Neural cell (in vitro differentiated cells): ENCODE measurements at regions not wholly inside any gene's neighbourhood (a gene's known extent, or its start where the extent isn't known, plus 50 kb on each side); places are given as distances from the start of the nearest gene placed in this dataset.

Source experiments
- H2AFZ ChIP-seq: fragments of 200-600, 300-800 bp; sonication (generic), shearing (Covaris generic); 2 replicates; pipeline ENCODE4 v1.6.0; 2014; ENCODE audit warnings: low read depth, mild to moderate bottlenecking, antibody characterized with exemption, low read length, moderate library complexity
- H3F3A ChIP-seq: fragments of 200-600 bp; shearing (Covaris generic); 2 replicates; pipeline ENCODE4 v1.6.1; 2016; ENCODE audit warnings: mild to moderate bottlenecking, moderate library complexity, mixed read lengths, antibody characterized with exemption, low read length; ENCODE audit not compliant: insufficient read depth, poor library complexity, severe bottlenecking
- H3K27ac ChIP-seq: fragments of 200-600, 300-800 bp; sonication (generic), shearing (Covaris generic); 2 replicates; pipeline ENCODE4 v1.5.1; 2014; ENCODE audit warnings: mild to moderate bottlenecking, low read length, moderate library complexity
- H3K27me3 ChIP-seq: fragments of 300-800, 200-600 bp; sonication (generic), shearing (Covaris generic); 2 replicates; pipeline ENCODE4 v1.6.0; 2014; ENCODE audit warnings: mild to moderate bottlenecking, low read depth, low read length, moderate library complexity; ENCODE audit not compliant: insufficient read depth
- H3K36me3 ChIP-seq: fragments of 300-800, 200-600 bp; sonication (generic), shearing (Covaris generic); 2 replicates; pipeline ENCODE4 v1.5.1; 2014; ENCODE audit warnings: mild to moderate bottlenecking, antibody characterized with exemption, low read length, moderate library complexity; ENCODE audit not compliant: insufficient read depth
- H3K4me2 ChIP-seq: fragments of 300-800, 200-600 bp; sonication (generic), shearing (Covaris generic); 2 replicates; pipeline ENCODE4 v1.6.0; 2014; ENCODE audit warnings: mild to moderate bottlenecking, low read length
- H3K4me3 ChIP-seq: fragments of 300-800, 200-600 bp; sonication (generic), shearing (Covaris generic); 2 replicates; pipeline ENCODE4 v1.5.1; 2014; ENCODE audit warnings: mild to moderate bottlenecking, low read length, moderate library complexity
- H3K79me2 ChIP-seq: fragments of 200-600 bp; shearing (Covaris generic); replicated peaks from 2 replicates; pipeline ENCODE4 v1.6.0; 2014; ENCODE audit warnings: mild to moderate bottlenecking, low read length, moderate library complexity; ENCODE audit not compliant: insufficient read depth
- H3K9ac ChIP-seq: fragments of 300-800, 200-600 bp; sonication (generic), shearing (Covaris generic); 2 replicates; pipeline ENCODE4 v1.6.1; 2016; ENCODE audit warnings: mild to moderate bottlenecking, low read length, mixed read lengths
- H3K9me2 ChIP-seq: fragments of 200-600 bp; shearing (Covaris generic); 2 replicates; pipeline ENCODE4 v1.6.1; 2016; ENCODE audit warnings: mild to moderate bottlenecking, low read length, mixed read lengths; ENCODE audit not compliant: insufficient read depth
- H3K9me3 ChIP-seq: fragments of 200-600, 300-800 bp; sonication (generic), shearing (Covaris generic); 2 replicates; pipeline ENCODE4 v1.6.1; 2016; ENCODE audit warnings: mild to moderate bottlenecking, mixed run types, low read length, moderate library complexity, mixed read lengths
- H4K20me1 ChIP-seq: fragments of 200-600 bp; shearing (Covaris generic); 2 replicates; pipeline ENCODE4 v1.6.1; 2016; ENCODE audit warnings: mild to moderate bottlenecking, mixed run types; ENCODE audit not compliant: insufficient read depth
- CTCF ChIP-seq: fragments of 450-650 bp; IDR thresholded peaks from 2 replicates; pipeline ENCODE4 v1.5.1; 2014; ENCODE audit warnings: antibody characterized with exemption, mild to moderate bottlenecking, moderate library complexity; ENCODE audit not compliant: poor library complexity, severe bottlenecking
- EP300 ChIP-seq: fragments of 450-650 bp; conservative IDR thresholded peaks from 2 replicates; pipeline ENCODE4 v1.6.1; 2014; ENCODE audit warnings: antibody characterized with exemption, mild to moderate bottlenecking, moderate library complexity; ENCODE audit not compliant: poor library complexity, severe bottlenecking
- EZH2 ChIP-seq: fragments of 200-600, 300-800 bp; shearing (Covaris generic), sonication (generic); IDR thresholded peaks from 2 replicates; pipeline ENCODE4 v1.6.1; 2014; ENCODE audit warnings: antibody characterized with exemption, low read length, borderline replicate concordance, mild to moderate bottlenecking; ENCODE audit not compliant: insufficient read depth, poor library complexity, severe bottlenecking
- MXI1 ChIP-seq: fragments of 450-650 bp; conservative IDR thresholded peaks from 2 replicates; pipeline ENCODE4 v1.6.1; 2014; ENCODE audit warnings: antibody characterized with exemption, mild to moderate bottlenecking; ENCODE audit not compliant: poor library complexity, severe bottlenecking
- POLR2AphosphoS5 ChIP-seq: IDR thresholded peaks from 2 replicates; pipeline ENCODE4 v1.6.1; 2012
- RAD21 ChIP-seq: fragments of 450-650 bp; conservative IDR thresholded peaks from 2 replicates; pipeline ENCODE4 v1.6.1; 2014; ENCODE audit warnings: antibody characterized with exemption, mild to moderate bottlenecking, moderate library complexity
- REST ChIP-seq: IDR thresholded peaks from 2 replicates; pipeline ENCODE4 v1.6.1; 2012; ENCODE audit warnings: borderline replicate concordance
- SMC3 ChIP-seq: fragments of 450-650 bp; conservative IDR thresholded peaks from 2 replicates; pipeline ENCODE4 v1.6.1; 2014; ENCODE audit warnings: antibody characterized with exemption, mild to moderate bottlenecking, moderate library complexity; ENCODE audit not compliant: poor library complexity
- TAF1 ChIP-seq: IDR thresholded peaks from 2 replicates; pipeline ENCODE4 v1.6.1; 2012; ENCODE audit warnings: low read depth

- no peaks in the 10 kb centered on the region for H3K79me2 ChIP-seq
- H3K27me3 ChIP-seq: no peaks in the 10 kb centered on the region
- H4K20me1 ChIP-seq: no peaks in the 10 kb centered on the region
- no peak overlapping the region for H3K4me3 ChIP-seq
- no peak overlapping the region for H3K4me2 ChIP-seq
- H3K9me3 ChIP-seq: no peaks in the 10 kb centered on the region
- no peak overlapping the region for H2AFZ ChIP-seq
- no peaks in the 10 kb centered on the region for H3K9me2 ChIP-seq
- no peak for TF ChIP-seq EP300
- TF ChIP-seq RAD21: no peak
- no peak for TF ChIP-seq SMC3
- no peak for TF ChIP-seq MXI1
- TF ChIP-seq CTCF: no peak
- no peak for TF ChIP-seq POLR2AphosphoS5
- no peak for TF ChIP-seq REST
- H3F3A ChIP-seq: no peaks in the 10 kb centered on the region
- H3K27ac ChIP-seq: no peak overlapping the region
- no peaks in the 10 kb centered on the region for H3K36me3 ChIP-seq
- H3K9ac ChIP-seq: no peak overlapping the region
Observed at GRCh38 chr7:80369321-80369720, 142.5 kb downstream of the GNAT3 start.

GRCh38 chr7:80362677-80363076 lies 149.2 kb downstream of the GNAT3 start:
- Histone ChIP-seq H3F3A (no peaks in the 10 kb centered on the region), H3K27me3 (no peaks in the 10 kb centered on the region), H3K4me3 (no peak overlapping the region), H4K20me1 (no peaks in the 10 kb centered on the region), H3K27ac (no peak overlapping the region), H3K9ac (no peak overlapping the region), H3K79me2 (no peaks in the 10 kb centered on the region), H3K4me2 (no peak overlapping the region), H2AFZ (no peak overlapping the region), H3K9me2 (no peaks in the 10 kb centered on the region), H3K9me3 (no peaks in the 10 kb centered on the region), H3K36me3 (no peaks in the 10 kb centered on the region)
- no peak for TF ChIP-seq TAF1
- no peak for TF ChIP-seq REST
- TF ChIP-seq SMC3: no peak
- no peak for TF ChIP-seq POLR2AphosphoS5
- no peak for TF ChIP-seq RAD21
- no peak for TF ChIP-seq EZH2
- TF ChIP-seq CTCF: no peak
- TF ChIP-seq MXI1: no peak
- TF ChIP-seq EP300: no peak
